Endodermal cell (in vitro differentiated cells): ENCODE measurements at regions not wholly inside any gene's neighbourhood (a gene's known extent, or its start where the extent isn't known, plus 50 kb on each side); places are given as distances from the start of the nearest gene placed in this dataset.

Experiments
- DNase-seq: peaks from one replicate; pipeline ENCODE4 v3.0.0-alpha.2; 2017
- H3K27ac ChIP-seq: 2 replicates; pipeline ENCODE4 v1.5.1; 2013; ENCODE audit warnings: mild to moderate bottlenecking, low read depth, low read length, moderate library complexity
- H3K27me3 ChIP-seq: 2 replicates; pipeline ENCODE4 v1.6.1; 2013; ENCODE audit warnings: mild to moderate bottlenecking, low read length, moderate library complexity; ENCODE audit not compliant: insufficient read depth, control insufficient read depth, poor library complexity, severe bottlenecking
- H3K36me3 ChIP-seq: 2 replicates; pipeline ENCODE4 v1.7.0; 2013; ENCODE audit warnings: mild to moderate bottlenecking, low read length, moderate library complexity; ENCODE audit not compliant: control insufficient read depth, insufficient read depth
- H3K4me1 ChIP-seq: one replicate; pipeline ENCODE4 v1.7.0; 2013; ENCODE audit warnings: low read length; ENCODE audit not compliant: control insufficient read depth, insufficient read depth
- H3K4me3 ChIP-seq: 2 replicates; pipeline ENCODE4 v1.5.1; 2013; ENCODE audit warnings: mild to moderate bottlenecking, low read length, moderate library complexity
- H3K9ac ChIP-seq: 2 replicates; pipeline ENCODE4 v1.6.1; 2013; ENCODE audit warnings: mild to moderate bottlenecking, low read length, moderate library complexity; ENCODE audit not compliant: poor library complexity, severe bottlenecking; ENCODE audit errors: extremely low read depth
- H3K9me3 ChIP-seq: 2 replicates; pipeline ENCODE4 v1.6.1; 2013; ENCODE audit warnings: mild to moderate bottlenecking, low read length, moderate library complexity; ENCODE audit not compliant: control insufficient read depth
- H3K27ac Mint-ChIP-seq: 2 replicates; pipeline ENCODE4 v1.8.0; 2020; ENCODE audit warnings: mixed read lengths
- H3K27me3 Mint-ChIP-seq: 2 replicates; pipeline ENCODE4 v1.8.0; 2021; ENCODE audit warnings: mild to moderate bottlenecking, mixed read lengths; ENCODE audit not compliant: insufficient read depth
- H3K36me3 Mint-ChIP-seq: 2 replicates; pipeline ENCODE4 v1.8.0; 2020; ENCODE audit warnings: low read depth, mixed read lengths
- H3K4me1 Mint-ChIP-seq: 2 replicates; pipeline ENCODE4 v1.8.0; 2020; ENCODE audit warnings: mixed read lengths
- H3K4me3 Mint-ChIP-seq: 2 replicates; pipeline ENCODE4 v1.8.0; 2020; ENCODE audit warnings: mild to moderate bottlenecking, moderate library complexity, mixed read lengths
- H3K9me3 Mint-ChIP-seq: 2 replicates; pipeline ENCODE4 v1.8.0; 2020; ENCODE audit warnings: mild to moderate bottlenecking, mixed read lengths
- CTCF ChIP-seq: fragments of 200-600 bp; sonication (generic); conservative IDR thresholded peaks from 2 replicates; pipeline ENCODE4 v1.5.0; 2021; ENCODE audit warnings: antibody characterized with exemption, mild to moderate bottlenecking
- WGBS, 2 experiments: methylation state at CpG; one replicate each; pipeline versions ENCODE4 v1.1.5 to v1.1.7; 2013; ENCODE audit warnings: missing lambda C conversion rate in 2 of 2, mixed read lengths in 1 of 2; ENCODE audit not compliant: insufficient coverage in 1 of 2, insufficient read length in 1 of 2; 5-methylcytosine and 5-hydroxymethylcytosine counted together

- no peaks in the 10 kb centered on the region for H3K9me3 Mint-ChIP-seq
- no peaks in the 10 kb centered on the region for H3K36me3 Mint-ChIP-seq
- TF ChIP-seq CTCF, result no peak
- H3K4me1 ChIP-seq, result no peaks in the 10 kb centered on the region
- H3K36me3 ChIP-seq, result no peaks in the 10 kb centered on the region
- H3K4me3 Mint-ChIP-seq, result no peak overlapping the region
- DNase-seq, result no peak
- no peak overlapping the region for H3K27ac Mint-ChIP-seq
- H3K27ac ChIP-seq, result no peak overlapping the region
- no peaks in the 10 kb centered on the region for H3K27me3 ChIP-seq
- no peak overlapping the region for H3K4me3 ChIP-seq
- no peaks in the 10 kb centered on the region for H3K9me3 ChIP-seq
- H3K4me1 Mint-ChIP-seq, result no peaks in the 10 kb centered on the region
- no peak overlapping the region for H3K9ac ChIP-seq
- 80 to 85% methylated on average over 5 of the region's 5 CpGs for WGBS, 2 experiments
- no peaks in the 10 kb centered on the region for H3K27me3 Mint-ChIP-seq
Measured at GRCh38 chr12:66971816-66972215, 292.9 kb upstream of the GRIP1 start.

- Histone ChIP-seq H3K4me3 (no peak overlapping the region), H3K9me3 (no peaks in the 10 kb centered on the region), H3K4me1 (no peaks in the 10 kb centered on the region), H3K36me3 (no peaks in the 10 kb centered on the region), H3K27me3 (no peaks in the 10 kb centered on the region), H3K9ac (no peak overlapping the region), H3K27ac (no peak overlapping the region)
- no peaks in the 10 kb centered on the region for H3K36me3 Mint-ChIP-seq
- H3K4me3 Mint-ChIP-seq, result no peak overlapping the region
- no peaks in the 10 kb centered on the region for H3K9me3 Mint-ChIP-seq
- peaks cover 3% of the 10 kb centered on the region for H3K4me1 Mint-ChIP-seq
- no peaks in the 10 kb centered on the region for H3K27me3 Mint-ChIP-seq
- H3K27ac Mint-ChIP-seq, result no peak overlapping the region
- DNase-seq, result no peak
- TF ChIP-seq CTCF, result no peak
Measured at GRCh38 chr12:66976526-66976925, 292.6 kb upstream of the CAND1 start.

- no peak overlapping the region for H3K27ac Mint-ChIP-seq
- no peak for DNase-seq
Measured at GRCh38 chr12:66978802-66979201, 290.4 kb upstream of the CAND1 start.

More at GRCh38 chr12:66978802-66979201, 290.4 kb upstream of the CAND1 start:
- Histone ChIP-seq H3K9ac (no peak overlapping the region), H3K27me3 (no peaks in the 10 kb centered on the region), H3K9me3 (no peaks in the 10 kb centered on the region), H3K4me3 (no peak overlapping the region), H3K27ac (no peak overlapping the region), H3K4me1 (no peaks in the 10 kb centered on the region), H3K36me3 (no peaks in the 10 kb centered on the region)
- Mint-ChIP-seq H3K36me3 (no peaks in the 10 kb centered on the region), H3K9me3 (peaks cover 2% of the 10 kb centered on the region), H3K4me1 (peaks cover 3% of the 10 kb centered on the region), H3K27me3 (no peaks in the 10 kb centered on the region), H3K4me3 (no peak overlapping the region)
- WGBS, 2 experiments, result 90% methylated on average over 1 of the region's 1 CpG; no CpG with 5 or more reads in 1 of the 2 experiments
- TF ChIP-seq CTCF, result no peak
